CD14-positive monocyte (primary cell): ENCODE measurements at regions not wholly inside any gene's neighbourhood (a gene's known extent, or its start where the extent isn't known, plus 50 kb on each side); places are given as distances from the start of the nearest gene placed in this dataset.

Source experiments
- DNase-seq, 3 donors: peaks; one replicate each; pipeline ENCODE4 v3.0.0-alpha.2; 2011 to 2022
- H2AFZ ChIP-seq: 2 replicates; pipeline ENCODE4 v1.6.0; 2012; ENCODE audit warnings: mild to moderate bottlenecking, low read depth, low read length, inconsistent platforms; ENCODE audit not compliant: insufficient read depth, poor library complexity, severe bottlenecking
- H3K27ac ChIP-seq, 2 donors: 1 replicate in 1 of 2; 2 replicates in 1 of 2; pipeline ENCODE4 v1.5.1; 2012 to 2013; ENCODE audit warnings: low read length in 2 of 2, control low read depth in 1 of 2, inconsistent platforms in 1 of 2, low read depth in 1 of 2, mild to moderate bottlenecking in 1 of 2
- H3K27me3 ChIP-seq, 2 donors: one replicate each; pipeline versions ENCODE4 v1.6.0 to v1.6.1; 2011 to 2013; ENCODE audit warnings: low read length in 2 of 2; ENCODE audit not compliant: control insufficient read depth in 2 of 2, insufficient read depth in 2 of 2
- H3K36me3 ChIP-seq, 2 donors: replicated peaks in 1 of 2; 1 replicate in 1 of 2; 2 replicates in 1 of 2; pipeline versions ENCODE4 v1.5.1 to v1.6.1; 2012 to 2013; ENCODE audit warnings: low read length in 2 of 2, control low read depth in 1 of 2, inconsistent platforms in 1 of 2, mild to moderate bottlenecking in 1 of 2; ENCODE audit not compliant: insufficient read depth in 2 of 2, control insufficient read depth in 1 of 2
- H3K4me1 ChIP-seq, 2 donors: 1 replicate in 1 of 2; 2 replicates in 1 of 2; pipeline versions ENCODE4 v1.5.1 to v1.6.1; 2012 to 2013; ENCODE audit warnings: low read length in 2 of 2, control low read depth in 1 of 2, inconsistent platforms in 1 of 2, mild to moderate bottlenecking in 1 of 2, moderate library complexity in 1 of 2; ENCODE audit not compliant: insufficient read depth in 2 of 2, control insufficient read depth in 1 of 2
- H3K4me2 ChIP-seq: replicated peaks from 2 replicates; pipeline ENCODE3; 2012; ENCODE audit warnings: low read length, moderate library complexity, mild to moderate bottlenecking; ENCODE audit not compliant: poor library complexity, severe bottlenecking; ENCODE audit errors: extremely low read depth
- H3K4me3 ChIP-seq, 3 experiments: fragments of 200-600 bp in 1 of 3; sonication (generic) in 1 of 3; replicated peaks in 1 of 3; 1 replicate in 2 of 3; 2 replicates in 1 of 3; pipeline ENCODE4 v1.5.1; 2011 to 2013; ENCODE audit warnings: low read length in 3 of 3, mild to moderate bottlenecking in 3 of 3, control low read depth in 2 of 3, low read depth in 2 of 3, inconsistent platforms in 1 of 3, moderate library complexity in 1 of 3
- H3K79me2 ChIP-seq: 2 replicates; pipeline ENCODE4 v1.6.0; 2012; ENCODE audit warnings: mild to moderate bottlenecking, control low read depth, inconsistent platforms, low read length, moderate library complexity; ENCODE audit not compliant: insufficient read depth
- H3K9ac ChIP-seq: 2 replicates; pipeline ENCODE4 v1.6.0; 2017; ENCODE audit warnings: low read length, mild to moderate bottlenecking; ENCODE audit not compliant: insufficient read depth, poor library complexity, severe bottlenecking
- H3K9me3 ChIP-seq, 2 donors: replicated peaks in 1 of 2; 1 replicate in 1 of 2; 2 replicates in 1 of 2; pipeline versions ENCODE4 v1.5.1 to v1.6.1; 2012 to 2013; ENCODE audit warnings: low read length in 2 of 2, control low read depth in 1 of 2; ENCODE audit not compliant: control insufficient read depth in 1 of 2, insufficient read depth in 1 of 2
- H4K20me1 ChIP-seq: 2 replicates; pipeline ENCODE4 v1.6.0; 2012; ENCODE audit warnings: mild to moderate bottlenecking, low read length, control low read depth, moderate library complexity; ENCODE audit not compliant: insufficient read depth
- H3K27ac Mint-ChIP-seq, 7 donors: one replicate each; pipeline ENCODE4 v1.8.0; 2020; ENCODE audit warnings: mild to moderate bottlenecking in 7 of 7, mixed read lengths in 7 of 7, moderate library complexity in 6 of 7, inconsistent platforms in 2 of 7
- H3K27me3 Mint-ChIP-seq, 3 donors: one replicate each; pipeline ENCODE4 v1.8.0; 2021 to 2022; ENCODE audit warnings: low read depth in 3 of 3, mild to moderate bottlenecking in 3 of 3, mixed read lengths in 3 of 3, moderate library complexity in 3 of 3, inconsistent platforms in 1 of 3
- H3K36me3 Mint-ChIP-seq, 2 donors: one replicate each; pipeline ENCODE4 v1.8.0; 2020; ENCODE audit warnings: mixed read lengths in 2 of 2, inconsistent platforms in 1 of 2, mild to moderate bottlenecking in 1 of 2
- H3K4me1 Mint-ChIP-seq: one replicate; pipeline ENCODE4 v1.8.0; 2020; ENCODE audit warnings: mild to moderate bottlenecking, mixed read lengths
- H3K4me3 Mint-ChIP-seq, 2 donors: one replicate each; pipeline ENCODE4 v1.8.0; 2020; ENCODE audit warnings: mild to moderate bottlenecking in 2 of 2, mixed read lengths in 2 of 2, moderate library complexity in 1 of 2
- H3K9me3 Mint-ChIP-seq, 7 donors: one replicate each; pipeline ENCODE4 v1.8.0; 2020 to 2022; ENCODE audit warnings: mixed read lengths in 7 of 7, mild to moderate bottlenecking in 6 of 7, moderate library complexity in 6 of 7, inconsistent platforms in 2 of 7
- CTCF ChIP-seq: fragments of 200-600 bp; IDR thresholded peaks from one replicate; pipeline ENCODE4 v1.8.0; 2022; ENCODE audit warnings: antibody characterized with exemption, mild to moderate bottlenecking
- WGBS: methylation state at CpG from one replicate; pipeline ENCODE4 v1.1.5; 2013; ENCODE audit warnings: missing lambda C conversion rate; ENCODE audit not compliant: insufficient coverage; 5-methylcytosine and 5-hydroxymethylcytosine counted together
- intact Hi-C, 2 donors: fragments of 100-400 bp; cut with micrococcal nuclease; formaldehyde crosslinking; loops; one replicate each; pipeline versions ENCODE4 v1.15.0 to v1.15.1; 2023

- Mint-ChIP-seq H3K9me3 (peaks cover 3 to 10% (median 4%) of the 10 kb centered on the region in 7 donors), H3K27me3 (no peaks in the 10 kb centered on the region), H3K27ac (no peak overlapping the region), H3K4me3 (no peak overlapping the region), H3K36me3 (no peaks in the 10 kb centered on the region), H3K4me1 (peaks cover 1% of the 10 kb centered on the region)
- Histone ChIP-seq H3K27me3 (no peaks in the 10 kb centered on the region), H4K20me1 (no peaks in the 10 kb centered on the region), H3K79me2 (no peaks in the 10 kb centered on the region), H3K27ac (no peak overlapping the region), H3K4me3 (no peak overlapping the region), H3K9me3 (no peaks in the 10 kb centered on the region), H3K36me3 (no peaks in the 10 kb centered on the region), H3K9ac (no peak overlapping the region), H3K4me1 (no peaks in the 10 kb centered on the region), H3K4me2 (no peak overlapping the region), H2AFZ (no peak overlapping the region)
- no peak for TF ChIP-seq CTCF
- DNase-seq: no peak
- WGBS: no CpG with 5 or more reads among the region's 1 CpG
- intact Hi-C loops: no loop called here
These were observed 613.6 kb downstream of the UTRN start for GRCh38 chr6:144898741-144899140.

GRCh38 chr6:144899161-144899560 is 614.0 kb downstream of the UTRN start:
- no peak overlapping the region for H3K4me2 ChIP-seq
- H3K36me3 ChIP-seq: no peaks in the 10 kb centered on the region
- no peak overlapping the region for H2AFZ ChIP-seq
- H3K79me2 ChIP-seq: no peaks in the 10 kb centered on the region
- no peaks in the 10 kb centered on the region for H3K4me1 ChIP-seq
- H3K4me3 ChIP-seq: no peak overlapping the region
- Mint-ChIP-seq H3K4me1 (peaks cover 1% of the 10 kb centered on the region), H3K27me3 (no peaks in the 10 kb centered on the region), H3K4me3 (no peak overlapping the region), H3K9me3 (peaks cover 3 to 10% (median 4%) of the 10 kb centered on the region in 7 donors), H3K36me3 (no peaks in the 10 kb centered on the region), H3K27ac (no peak overlapping the region)
- no peak overlapping the region for H3K27ac ChIP-seq
- no peak for DNase-seq
- H3K9ac ChIP-seq: no peak overlapping the region
- H4K20me1 ChIP-seq: no peaks in the 10 kb centered on the region
- no CpG with 5 or more reads among the region's 1 CpG for WGBS
- intact Hi-C loops: no loop called here
- H3K9me3 ChIP-seq: no peaks in the 10 kb centered on the region
- no peak for TF ChIP-seq CTCF
- no peaks in the 10 kb centered on the region for H3K27me3 ChIP-seq
